ENCODE measurements at regions not wholly inside any gene's neighbourhood (a gene's known extent, or its start where the extent isn't known, plus 50 kb on each side); places are given as distances from the start of the nearest gene placed in this dataset.

DNA sequence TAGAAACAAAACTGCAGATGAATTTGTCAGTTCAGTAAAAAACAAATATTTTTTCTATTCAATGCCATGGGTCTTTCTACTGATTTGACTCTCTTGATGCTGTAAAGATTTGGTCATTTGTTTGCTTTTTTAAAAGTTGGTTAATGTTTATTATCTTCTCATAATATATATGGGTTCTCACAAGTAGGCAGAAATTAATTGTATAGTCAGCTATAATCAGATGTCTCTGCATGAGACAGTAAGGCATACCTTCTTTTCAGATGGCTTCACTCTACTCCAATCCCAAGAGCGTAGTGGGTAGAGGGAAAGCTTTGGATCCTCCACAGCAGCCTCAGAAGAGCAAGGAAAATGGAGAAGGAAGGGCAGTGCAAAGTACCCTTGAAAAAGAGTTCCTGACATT lies 1202.9 kb upstream of the CELF4 start:
- Histone ChIP-seq H3K4me2 (ENCODE audit: low read length) (no peak overlapping the region), H3K4me3 (ENCODE audit: insufficient read depth, low read depth, low read length) (no peak overlapping the region), H4K20me1 (ENCODE audit: insufficient read depth, low read length) (no peaks in the 10 kb centered on the region), H2AFZ (ENCODE audit: low read depth, low read length) (no peak overlapping the region), H3K27me3 (ENCODE audit: insufficient read depth, low read length) (no peaks in the 10 kb centered on the region), H3K27ac (ENCODE audit: low read depth, low read length) (no peak overlapping the region), H3K36me3 (ENCODE audit: insufficient read depth, low read length) (no peaks in the 10 kb centered on the region), H3K9ac (ENCODE audit: low read length) (no peak overlapping the region), H3K9me3 (ENCODE audit: insufficient read depth, low read depth, low read length) (no peaks in the 10 kb centered on the region), H3K79me2 (ENCODE audit: insufficient read depth, low read length) (no peaks in the 10 kb centered on the region), H3K4me1 (ENCODE audit: insufficient read depth, low read length) (no peaks in the 10 kb centered on the region)
- Mint-ChIP-seq H3K9me3 (ENCODE audit: unreplicated experiment) (no peaks in the 10 kb centered on the region), H3K4me3 (ENCODE audit: unreplicated experiment) (no peak overlapping the region), H3K27ac (ENCODE audit: unreplicated experiment) (no peak overlapping the region), H3K4me1 (ENCODE audit: low read depth, unreplicated experiment) (no peaks in the 10 kb centered on the region), H3K27me3 (ENCODE audit: low read depth, unreplicated experiment) (no peaks in the 10 kb centered on the region), H3K36me3 (ENCODE audit: low read depth, unreplicated experiment) (no peaks in the 10 kb centered on the region)
- FAIRE-seq (no peak), DNase-seq (ENCODE audit: low read depth) (no peak)
- TF ChIP-seq, protein P1, sequence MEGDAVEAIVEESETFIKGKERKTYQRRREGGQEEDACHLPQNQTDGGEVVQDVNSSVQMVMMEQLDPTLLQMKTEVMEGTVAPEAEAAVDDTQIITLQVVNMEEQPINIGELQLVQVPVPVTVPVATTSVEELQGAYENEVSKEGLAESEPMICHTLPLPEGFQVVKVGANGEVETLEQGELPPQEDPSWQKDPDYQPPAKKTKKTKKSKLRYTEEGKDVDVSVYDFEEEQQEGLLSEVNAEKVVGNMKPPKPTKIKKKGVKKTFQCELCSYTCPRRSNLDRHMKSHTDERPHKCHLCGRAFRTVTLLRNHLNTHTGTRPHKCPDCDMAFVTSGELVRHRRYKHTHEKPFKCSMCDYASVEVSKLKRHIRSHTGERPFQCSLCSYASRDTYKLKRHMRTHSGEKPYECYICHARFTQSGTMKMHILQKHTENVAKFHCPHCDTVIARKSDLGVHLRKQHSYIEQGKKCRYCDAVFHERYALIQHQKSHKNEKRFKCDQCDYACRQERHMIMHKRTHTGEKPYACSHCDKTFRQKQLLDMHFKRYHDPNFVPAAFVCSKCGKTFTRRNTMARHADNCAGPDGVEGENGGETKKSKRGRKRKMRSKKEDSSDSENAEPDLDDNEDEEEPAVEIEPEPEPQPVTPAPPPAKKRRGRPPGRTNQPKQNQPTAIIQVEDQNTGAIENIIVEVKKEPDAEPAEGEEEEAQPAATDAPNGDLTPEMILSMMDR (IDR thresholded peaks at IDR 0.05; ENCODE audit: insufficient read depth, low read depth, low read length), result no peak
- TF ChIP-seq EZH2 (IDR thresholded peaks at IDR 0.05; ENCODE audit: insufficient read depth, low read length), result no peak

DNA sequence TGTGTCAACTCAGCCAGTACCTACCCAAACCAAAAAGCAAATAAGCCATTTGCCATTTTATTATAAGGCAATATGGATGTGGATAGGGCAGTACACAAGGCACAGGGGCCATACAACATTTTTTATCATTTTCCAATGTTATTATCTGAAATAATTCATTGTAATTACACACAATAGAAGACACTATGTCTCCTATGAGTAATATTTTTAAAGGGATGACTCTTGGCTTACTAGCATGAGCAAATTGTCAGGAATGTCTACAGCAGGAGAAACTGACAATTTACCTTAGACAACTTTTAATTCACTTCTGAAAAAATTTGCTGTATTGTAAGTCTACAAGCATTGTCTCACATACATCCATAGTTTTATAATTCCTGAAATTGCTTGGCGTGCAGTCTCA lies 1193.9 kb upstream of the CELF4 start:
- no peak overlapping the region for H3K27ac ChIP-seq (ENCODE audit: low read depth, low read length)
- DNase-seq (ENCODE audit: low read depth) (no peak), FAIRE-seq (no peak)
- no peak overlapping the region for H3K4me3 ChIP-seq (ENCODE audit: insufficient read depth, low read depth, low read length)
- H3K36me3 ChIP-seq (ENCODE audit: insufficient read depth, low read length), result no peaks in the 10 kb centered on the region
- no peaks in the 10 kb centered on the region for H3K4me1 ChIP-seq (ENCODE audit: insufficient read depth, low read length)
- Mint-ChIP-seq H3K9me3 (ENCODE audit: unreplicated experiment) (no peaks in the 10 kb centered on the region), H3K36me3 (ENCODE audit: low read depth, unreplicated experiment) (no peaks in the 10 kb centered on the region), H3K27me3 (ENCODE audit: low read depth, unreplicated experiment) (peaks cover 2% of the 10 kb centered on the region), H3K4me3 (ENCODE audit: unreplicated experiment) (no peak overlapping the region), H3K27ac (ENCODE audit: unreplicated experiment) (no peak overlapping the region), H3K4me1 (ENCODE audit: low read depth, unreplicated experiment) (peaks cover 13% of the 10 kb centered on the region)
- H3K9ac ChIP-seq (ENCODE audit: low read length), result no peak overlapping the region
- TF ChIP-seq, protein P1 (IDR thresholded peaks at IDR 0.05; ENCODE audit: insufficient read depth, low read depth, low read length), result no peak
- TF ChIP-seq EZH2 (IDR thresholded peaks at IDR 0.05; ENCODE audit: insufficient read depth, low read length), result no peak
- H2AFZ ChIP-seq (ENCODE audit: low read depth, low read length), result no peak overlapping the region
- H4K20me1 ChIP-seq (ENCODE audit: insufficient read depth, low read length), result no peaks in the 10 kb centered on the region
- H3K9me3 ChIP-seq (ENCODE audit: insufficient read depth, low read depth, low read length), result no peaks in the 10 kb centered on the region
- no peaks in the 10 kb centered on the region for H3K79me2 ChIP-seq (ENCODE audit: insufficient read depth, low read length)
- H3K27me3 ChIP-seq (ENCODE audit: insufficient read depth, low read length), result no peaks in the 10 kb centered on the region
- H3K4me2 ChIP-seq (ENCODE audit: low read length), result no peak overlapping the region

DNA sequence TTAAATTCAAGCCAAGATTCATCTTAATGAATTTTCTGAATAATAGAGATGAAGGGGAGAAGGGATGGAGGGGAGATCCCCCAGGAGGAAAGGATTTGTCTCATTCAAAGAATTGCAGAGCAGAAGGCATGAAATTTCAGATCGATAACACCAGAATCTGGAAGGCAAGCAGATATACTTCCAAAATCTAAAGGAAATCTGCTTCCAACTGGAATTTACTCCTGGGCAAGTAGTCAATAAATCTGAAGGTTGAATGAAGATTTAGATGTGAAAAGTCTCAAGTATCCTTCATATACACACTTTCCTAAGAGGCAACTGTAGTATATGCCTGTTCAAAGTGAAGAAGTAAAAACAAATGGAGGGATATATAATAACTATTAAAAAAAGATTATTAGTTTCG lies 1190.8 kb upstream of the CELF4 start:
- FAIRE-seq (no peak), DNase-seq (ENCODE audit: low read depth) (no peak)
- no peaks in the 10 kb centered on the region for H3K9me3 ChIP-seq (ENCODE audit: insufficient read depth, low read depth, low read length)
- peaks cover 21% of the 10 kb centered on the region for H3K4me1 Mint-ChIP-seq (ENCODE audit: low read depth, unreplicated experiment)
- H3K27ac Mint-ChIP-seq (ENCODE audit: unreplicated experiment), result no peak overlapping the region
- H3K27me3 Mint-ChIP-seq (ENCODE audit: low read depth, unreplicated experiment), result no peaks in the 10 kb centered on the region
- H3K9me3 Mint-ChIP-seq (ENCODE audit: unreplicated experiment), result no peaks in the 10 kb centered on the region
- no peaks in the 10 kb centered on the region for H3K79me2 ChIP-seq (ENCODE audit: insufficient read depth, low read length)
- no peaks in the 10 kb centered on the region for H3K4me1 ChIP-seq (ENCODE audit: insufficient read depth, low read length)
- H3K27ac ChIP-seq (ENCODE audit: low read depth, low read length), result no peak overlapping the region
- no peak overlapping the region for H2AFZ ChIP-seq (ENCODE audit: low read depth, low read length)
- H3K36me3 ChIP-seq (ENCODE audit: insufficient read depth, low read length), result no peaks in the 10 kb centered on the region
- no peak overlapping the region for H3K9ac ChIP-seq (ENCODE audit: low read length)
- H3K4me2 ChIP-seq (ENCODE audit: low read length), result no peak overlapping the region
- no peak overlapping the region for H3K4me3 ChIP-seq (ENCODE audit: insufficient read depth, low read depth, low read length)
- H3K27me3 ChIP-seq (ENCODE audit: insufficient read depth, low read length), result no peaks in the 10 kb centered on the region
- no peak overlapping the region for H3K4me3 Mint-ChIP-seq (ENCODE audit: unreplicated experiment)
- no peak for TF ChIP-seq EZH2 (IDR thresholded peaks at IDR 0.05; ENCODE audit: insufficient read depth, low read length)
- H4K20me1 ChIP-seq (ENCODE audit: insufficient read depth, low read length), result no peaks in the 10 kb centered on the region
- no peaks in the 10 kb centered on the region for H3K36me3 Mint-ChIP-seq (ENCODE audit: low read depth, unreplicated experiment)
